ENCODE measurements at regions not wholly inside any gene's neighbourhood (a gene's known extent, or its start where the extent isn't known, plus 50 kb on each side); places are given as distances from the start of the nearest gene placed in this dataset.
"Not testable (repeated sequence)": the region's sequence is repeated elsewhere in the genome, so short reads cannot be mapped to it uniquely, and the experiment has no call there.

- intact Hi-C loops (cut with micrococcal nuclease): no loop called here
- Histone ChIP-seq H3K9me3 (ENCODE audit: low read length) (no peaks in the 10 kb centered on the region), H3K27ac (ENCODE audit: low read length) (no peak overlapping the region), H3K9me2 (replicated peaks; ENCODE audit: low read length) (no peaks in the 10 kb centered on the region), H3K79me2 (ENCODE audit: low read length) (no peaks in the 10 kb centered on the region), H3F3A (ENCODE audit: low read length, unreplicated experiment) (no peaks in the 10 kb centered on the region), H3K27me3 (ENCODE audit: low read length) (no peaks in the 10 kb centered on the region), H2AFZ (ENCODE audit: low read length) (no peak overlapping the region), H3K36me3 (ENCODE audit: low read depth, low read length) (no peaks in the 10 kb centered on the region), H3K4me1 (ENCODE audit: insufficient read depth, low read length) (peaks cover 24% of the 10 kb centered on the region), H3K4me2 (ENCODE audit: low read length) (no peak overlapping the region), H4K20me1 (ENCODE audit: low read length) (no peaks in the 10 kb centered on the region), H3K4me3 (ENCODE audit: low read length) (no peak overlapping the region), H3K9ac (ENCODE audit: low read length) (no peak overlapping the region)
- POLR2A ChIA-PET (ENCODE audit: unreplicated experiment): no interaction called here
- no TSS peak for BruUV-seq (replicated peaks)
- DNase-seq: no peak
- ATAC-seq: no peak
- TF ChIP-seq EZH2phosphoT487 (IDR thresholded peaks at IDR 0.05; ENCODE audit: borderline replicate concordance, low read length) (no peak), EZH2 (IDR thresholded peaks at IDR 0.05; ENCODE audit: low read length, unreplicated experiment) (no peak), CTCF (conservative IDR thresholded peaks at IDR 0.05; ENCODE audit: low read depth, low read length) (no peak)
- CTCF ChIA-PET: interaction anchor here (0.6 kb wide), 1 partner anchor 215 kb away, joined by 3 read pairs; no protein-coding TSS in a partner anchor
These were observed 339.2 kb upstream of the TNRC6C start for GRCh38 chr17:77619326-77619725.

DNA sequence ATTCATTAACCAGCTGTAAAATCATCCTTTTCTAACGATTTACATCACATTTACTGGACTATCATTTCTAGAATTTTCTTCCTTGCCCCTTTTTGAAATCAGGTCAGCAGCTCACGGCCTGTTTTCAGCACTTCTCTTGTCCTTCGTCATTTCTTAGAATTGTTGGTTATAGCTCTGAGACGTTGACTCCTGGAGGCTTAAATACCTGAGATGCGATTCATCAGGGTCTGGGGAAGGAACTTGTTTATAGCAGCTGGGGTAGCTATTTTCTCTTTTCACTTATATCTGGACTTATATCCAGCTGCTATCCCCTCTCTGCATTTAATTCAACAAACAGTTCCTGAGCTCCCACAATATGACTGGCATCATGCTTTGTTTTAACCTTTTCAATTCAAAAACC is 338.7 kb upstream of the TNRC6C start:
- ATAC-seq: no peak
- no peaks in the 10 kb centered on the region for H3K9me3 ChIP-seq (ENCODE audit: low read length)
- no peaks in the 10 kb centered on the region for H3K36me3 ChIP-seq (ENCODE audit: low read depth, low read length)
- no peaks in the 10 kb centered on the region for H3K9me2 ChIP-seq (replicated peaks; ENCODE audit: low read length)
- ChIA-PET POLR2A (ENCODE audit: unreplicated experiment) (no interaction called here), CTCF (interaction anchor here (0.6 kb wide), 1 partner anchor 215 kb away, joined by 3 read pairs; no protein-coding TSS in a partner anchor)
- TF ChIP-seq EZH2 (IDR thresholded peaks at IDR 0.05; ENCODE audit: low read length, unreplicated experiment) (no peak), EZH2phosphoT487 (IDR thresholded peaks at IDR 0.05; ENCODE audit: borderline replicate concordance, low read length) (no peak), CTCF (conservative IDR thresholded peaks at IDR 0.05; ENCODE audit: low read depth, low read length) (no peak)
- no peak overlapping the region for H3K9ac ChIP-seq (ENCODE audit: low read length)
- H3K4me2 ChIP-seq (ENCODE audit: low read length): no peak overlapping the region
- H3F3A ChIP-seq (ENCODE audit: low read length, unreplicated experiment): no peaks in the 10 kb centered on the region
- no peaks in the 10 kb centered on the region for H3K79me2 ChIP-seq (ENCODE audit: low read length)
- DNase-seq: peak; percentile 71
- peaks cover 24% of the 10 kb centered on the region for H3K4me1 ChIP-seq (ENCODE audit: insufficient read depth, low read length)
- no peaks in the 10 kb centered on the region for H4K20me1 ChIP-seq (ENCODE audit: low read length)
- no peak overlapping the region for H3K27ac ChIP-seq (ENCODE audit: low read length)
- H3K4me3 ChIP-seq (ENCODE audit: low read length): no peak overlapping the region
- BruUV-seq (replicated peaks): no TSS peak
- H3K27me3 ChIP-seq (ENCODE audit: low read length): no peaks in the 10 kb centered on the region
- intact Hi-C loops (cut with micrococcal nuclease): no loop called here
- no peak overlapping the region for H2AFZ ChIP-seq (ENCODE audit: low read length)

DNA sequence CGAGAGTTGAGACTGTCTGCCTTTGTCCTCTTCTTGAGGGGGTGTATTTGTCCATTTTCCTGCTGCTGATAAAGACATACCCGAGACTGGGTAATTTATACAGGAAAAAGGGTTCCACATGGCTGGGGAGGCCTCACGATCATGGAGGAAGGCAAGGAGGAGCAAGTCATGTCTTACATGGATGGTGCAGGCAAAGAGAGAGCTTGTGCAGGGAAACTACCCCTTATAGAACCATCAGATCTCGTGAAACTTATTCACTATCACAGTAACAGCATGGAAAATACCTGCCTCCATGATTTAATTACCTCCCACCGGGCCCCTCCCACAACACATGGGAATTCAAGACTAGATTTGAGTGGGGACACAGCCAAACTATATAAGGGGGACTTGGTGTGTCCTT is 338.2 kb upstream of the TNRC6C start:
- H2AFZ ChIP-seq (ENCODE audit: low read length): no peak overlapping the region
- TF ChIP-seq EZH2 (IDR thresholded peaks at IDR 0.05; ENCODE audit: low read length, unreplicated experiment) (no peak), EZH2phosphoT487 (IDR thresholded peaks at IDR 0.05; ENCODE audit: borderline replicate concordance, low read length) (no peak), CTCF (conservative IDR thresholded peaks at IDR 0.05; ENCODE audit: low read depth, low read length) (no peak)

DNA sequence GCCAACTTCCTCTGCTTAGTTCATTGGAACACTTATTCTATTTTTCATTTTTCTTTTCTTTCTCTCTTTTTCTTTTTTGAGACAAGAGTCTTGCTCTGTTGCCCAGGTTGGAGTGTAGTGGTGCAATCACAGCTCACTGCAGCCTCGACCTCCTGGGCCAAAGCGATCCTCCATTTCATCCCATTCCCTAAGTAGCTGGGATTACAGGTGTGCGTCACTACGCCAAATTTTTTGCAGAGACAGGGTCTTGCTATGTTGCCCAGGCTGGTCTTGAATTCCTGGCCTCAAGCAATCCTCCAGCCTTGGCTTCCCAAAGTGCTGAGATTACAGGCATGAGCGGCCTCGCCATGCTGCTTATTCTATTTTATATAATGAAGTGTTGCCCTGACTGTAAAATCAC is 336.4 kb upstream of the TNRC6C start:
- H3K36me3 ChIP-seq (ENCODE audit: low read depth, low read length); H3K4me2 ChIP-seq (ENCODE audit: low read length); CTCF ChIA-PET; H3K9me2 ChIP-seq (replicated peaks; ENCODE audit: low read length); H3K9ac ChIP-seq (ENCODE audit: low read length); H4K20me1 ChIP-seq (ENCODE audit: low read length); BruUV-seq (replicated peaks); H3K79me2 ChIP-seq (ENCODE audit: low read length); H3K4me3 ChIP-seq (ENCODE audit: low read length); H3F3A ChIP-seq (ENCODE audit: low read length, unreplicated experiment); DNase-seq; ATAC-seq; H3K27me3 ChIP-seq (ENCODE audit: low read length); H3K9me3 ChIP-seq (ENCODE audit: low read length); H2AFZ ChIP-seq (ENCODE audit: low read length); H3K4me1 ChIP-seq (ENCODE audit: insufficient read depth, low read length); H3K27ac ChIP-seq (ENCODE audit: low read length); intact Hi-C loops (cut with micrococcal nuclease): not testable (repeated sequence)
- POLR2A ChIA-PET (ENCODE audit: unreplicated experiment): interaction anchor here (0.6 kb wide), 1 partner anchor 131 kb away, joined by 4 read pairs; no protein-coding TSS in a partner anchor

More for the DNA sequence above, 338.2 kb upstream of the TNRC6C start:
- ChIA-PET CTCF (no interaction called here), POLR2A (ENCODE audit: unreplicated experiment) (no interaction called here)
- Histone ChIP-seq H3K4me3 (ENCODE audit: low read length) (no peak overlapping the region), H3K27me3 (ENCODE audit: low read length) (no peaks in the 10 kb centered on the region), H3K4me2 (ENCODE audit: low read length) (no peak overlapping the region), H3F3A (ENCODE audit: low read length, unreplicated experiment) (no peaks in the 10 kb centered on the region), H3K36me3 (ENCODE audit: low read depth, low read length) (no peaks in the 10 kb centered on the region), H3K27ac (ENCODE audit: low read length) (no peak overlapping the region), H3K9me3 (ENCODE audit: low read length) (no peaks in the 10 kb centered on the region), H4K20me1 (ENCODE audit: low read length) (no peaks in the 10 kb centered on the region), H3K4me1 (ENCODE audit: insufficient read depth, low read length) (peaks cover 23% of the 10 kb centered on the region), H3K9me2 (replicated peaks; ENCODE audit: low read length) (no peaks in the 10 kb centered on the region), H3K9ac (ENCODE audit: low read length) (no peak overlapping the region), H3K79me2 (ENCODE audit: low read length) (no peaks in the 10 kb centered on the region)
- ATAC-seq (no peak), DNase-seq (no peak)
- no TSS peak for BruUV-seq (replicated peaks)
- intact Hi-C loops (cut with micrococcal nuclease): no loop called here

Data from PC-3 (cell line).